ENCODE measurements at regions not wholly inside any gene's neighbourhood (a gene's known extent, or its start where the extent isn't known, plus 50 kb on each side); places are given as distances from the start of the nearest gene placed in this dataset.

DNA sequence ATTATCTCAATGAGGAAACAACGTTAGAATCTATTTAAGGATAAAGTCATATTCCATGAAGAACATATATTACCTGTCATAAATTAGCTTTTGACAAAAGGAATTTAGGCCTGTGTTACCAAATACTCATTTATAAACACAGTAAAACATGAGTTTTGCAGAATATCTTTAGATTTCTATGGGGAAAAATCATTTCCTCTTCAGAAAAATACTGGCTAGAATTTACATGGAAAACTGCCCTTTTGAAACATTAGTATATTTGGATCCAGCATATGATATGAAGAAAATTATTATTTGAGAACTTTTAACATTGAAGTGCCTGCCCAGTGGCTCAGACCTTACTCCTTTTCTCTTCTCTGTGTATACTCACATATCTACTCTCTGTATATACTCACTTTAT lies 131.4 kb upstream of the NEIL3 start:
- Histone ChIP-seq H3K4me2 (ENCODE audit: low read depth, low read length) (no peak overlapping the region), H3K27me3 (ENCODE audit: control insufficient read depth in 1 of 2, insufficient read depth in 2 of 2, low read length in 2 of 2) (no peaks in the 10 kb centered on the region), H3K27ac (ENCODE audit: extremely low read length, insufficient read depth, low read length) (no peak overlapping the region), H3K4me3 (replicated peaks in 1 of 3; ENCODE audit: insufficient read depth in 1 of 3, low read depth in 2 of 3, low read length in 3 of 3) (no peak overlapping the region), H3K4me1 (ENCODE audit: insufficient read depth, low read length) (no peaks in the 10 kb centered on the region), H2AFZ (ENCODE audit: low read length) (no peak overlapping the region), H3K79me2 (ENCODE audit: insufficient read depth, low read length) (no peaks in the 10 kb centered on the region), H4K20me1 (ENCODE audit: insufficient read depth, low read length) (no peaks in the 10 kb centered on the region), H3K9ac (ENCODE audit: insufficient read depth, low read depth, low read length) (no peak overlapping the region), H3K36me3 (replicated peaks in 1 of 2; ENCODE audit: control insufficient read depth in 1 of 2, insufficient read depth in 2 of 2, low read length in 2 of 2) (no peaks in the 10 kb centered on the region), H3K9me3 (ENCODE audit: low read length) (no peaks in the 10 kb centered on the region)
- intact Hi-C loops (cut with micrococcal nuclease; ENCODE audit: unreplicated experiment) (no loop called here), in situ Hi-C loops (cut with HindIII; ENCODE audit: extremely low pct_ligation_motif_present, low pct_unique_long_range_greater_than_20kb) (no loop called here)
- ChIA-PET CTCF (ENCODE audit: low intra/inter-chr PET ratio, low total read pairs) (no interaction called here), POLR2A (no interaction called here)
- ATAC-seq (no peak), FAIRE-seq (no peak), DNase-seq (ENCODE audit: low spot score) (no peak)
- 0% methylated on average over 1 of the region's 1 CpG for WGBS (ENCODE audit: low lambda C conversion rate)
- BruUV-seq (replicated peaks) = no TSS peak
- no peak for TF ChIP-seq CBX1 (IDR thresholded peaks at IDR 0.05; ENCODE audit: low read depth)
- no peak for TF ChIP-seq ZNF552 (CRISPR knock-in tag; IDR thresholded peaks at IDR 0.05; ENCODE audit: borderline replicate concordance)
- TF ChIP-seq ZNF337 (CRISPR knock-in tag; IDR thresholded peaks at IDR 0.05; ENCODE audit: borderline replicate concordance, low read depth) = no peak
- no peak for TF ChIP-seq KLF13 (CRISPR knock-in tag; IDR thresholded peaks at IDR 0.05)
- TF ChIP-seq ZFX (CRISPR knock-in tag; IDR thresholded peaks at IDR 0.05; ENCODE audit: low read depth) = no peak
- no peak for TF ChIP-seq CBFB (CRISPR knock-in tag; IDR thresholded peaks at IDR 0.05)
- no peak for TF ChIP-seq ZNF562 (CRISPR knock-in tag; IDR thresholded peaks at IDR 0.05; ENCODE audit: borderline replicate concordance)
- no peak for TF ChIP-seq ZNF615 (CRISPR knock-in tag; IDR thresholded peaks at IDR 0.05; ENCODE audit: borderline replicate concordance)
- TF ChIP-seq, protein P1, sequence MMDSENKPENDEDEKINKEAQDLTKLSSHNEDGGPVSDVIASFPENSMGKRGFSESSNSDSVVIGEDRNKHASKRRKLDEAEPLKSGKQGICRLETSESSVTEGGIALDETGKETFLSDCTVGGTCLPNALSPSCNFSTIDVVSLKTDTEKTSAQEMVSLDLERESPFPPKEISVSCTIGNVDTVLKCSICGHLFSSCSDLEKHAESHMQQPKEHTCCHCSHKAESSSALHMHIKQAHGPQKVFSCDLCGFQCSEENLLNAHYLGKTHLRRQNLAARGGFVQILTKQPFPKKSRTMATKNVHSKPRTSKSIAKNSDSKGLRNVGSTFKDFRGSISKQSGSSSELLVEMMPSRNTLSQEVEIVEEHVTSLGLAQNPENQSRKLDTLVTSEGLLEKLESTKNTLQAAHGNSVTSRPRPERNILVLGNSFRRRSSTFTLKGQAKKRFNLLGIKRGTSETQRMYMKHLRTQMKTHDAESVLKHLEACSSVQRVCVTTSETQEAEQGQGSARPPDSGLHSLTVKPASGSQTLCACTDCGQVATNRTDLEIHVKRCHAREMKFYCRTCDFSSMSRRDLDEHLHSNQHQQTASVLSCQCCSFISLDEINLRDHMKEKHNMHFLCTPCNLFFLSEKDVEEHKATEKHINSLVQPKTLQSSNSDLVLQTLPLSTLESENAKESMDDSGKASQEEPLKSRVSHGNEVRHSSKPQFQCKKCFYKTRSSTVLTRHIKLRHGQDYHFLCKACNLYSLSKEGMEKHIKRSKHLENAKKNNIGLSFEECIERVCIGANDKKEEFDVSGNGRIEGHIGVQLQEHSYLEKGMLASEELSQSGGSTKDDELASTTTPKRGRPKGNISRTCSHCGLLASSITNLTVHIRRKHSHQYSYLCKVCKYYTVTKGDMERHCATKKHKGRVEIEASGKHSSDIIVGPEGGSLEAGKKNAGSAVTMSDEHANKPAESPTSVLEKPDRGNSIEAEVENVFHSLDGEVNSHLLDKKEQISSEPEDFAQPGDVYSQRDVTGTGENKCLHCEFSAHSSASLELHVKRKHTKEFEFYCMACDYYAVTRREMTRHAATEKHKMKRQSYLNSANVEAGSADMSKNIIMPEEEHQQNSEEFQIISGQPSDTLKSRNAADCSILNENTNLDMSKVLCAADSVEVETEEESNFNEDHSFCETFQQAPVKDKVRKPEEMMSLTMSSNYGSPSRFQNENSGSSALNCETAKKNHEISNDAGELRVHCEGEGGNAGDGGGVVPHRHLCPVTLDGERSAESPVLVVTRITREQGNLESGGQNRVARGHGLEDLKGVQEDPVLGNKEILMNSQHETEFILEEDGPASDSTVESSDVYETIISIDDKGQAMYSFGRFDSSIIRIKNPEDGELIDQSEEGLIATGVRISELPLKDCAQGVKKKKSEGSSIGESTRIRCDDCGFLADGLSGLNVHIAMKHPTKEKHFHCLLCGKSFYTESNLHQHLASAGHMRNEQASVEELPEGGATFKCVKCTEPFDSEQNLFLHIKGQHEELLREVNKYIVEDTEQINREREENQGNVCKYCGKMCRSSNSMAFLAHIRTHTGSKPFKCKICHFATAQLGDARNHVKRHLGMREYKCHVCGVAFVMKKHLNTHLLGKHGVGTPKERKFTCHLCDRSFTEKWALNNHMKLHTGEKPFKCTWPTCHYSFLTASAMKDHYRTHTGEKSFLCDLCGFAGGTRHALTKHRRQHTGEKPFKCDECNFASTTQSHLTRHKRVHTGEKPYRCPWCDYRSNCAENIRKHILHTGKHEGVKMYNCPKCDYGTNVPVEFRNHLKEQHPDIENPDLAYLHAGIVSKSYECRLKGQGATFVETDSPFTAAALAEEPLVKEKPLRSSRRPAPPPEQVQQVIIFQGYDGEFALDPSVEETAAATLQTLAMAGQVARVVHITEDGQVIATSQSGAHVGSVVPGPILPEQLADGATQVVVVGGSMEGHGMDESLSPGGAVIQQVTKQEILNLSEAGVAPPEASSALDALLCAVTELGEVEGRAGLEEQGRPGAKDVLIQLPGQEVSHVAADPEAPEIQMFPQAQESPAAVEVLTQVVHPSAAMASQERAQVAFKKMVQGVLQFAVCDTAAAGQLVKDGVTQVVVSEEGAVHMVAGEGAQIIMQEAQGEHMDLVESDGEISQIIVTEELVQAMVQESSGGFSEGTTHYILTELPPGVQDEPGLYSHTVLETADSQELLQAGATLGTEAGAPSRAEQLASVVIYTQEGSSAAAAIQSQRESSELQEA (CRISPR knock-in tag; IDR thresholded peaks at IDR 0.05; ENCODE audit: not compliant biosample characterization) = no peak
- TF ChIP-seq SP1 (IDR thresholded peaks at IDR 0.05) = no peak
- no peak for TF ChIP-seq SP1 (CRISPR knock-in tag; IDR thresholded peaks at IDR 0.05)
- TF ChIP-seq NFIB (CRISPR knock-in tag; IDR thresholded peaks at IDR 0.05; ENCODE audit: borderline replicate concordance) = no peak
- TF ChIP-seq ARHGAP35 (CRISPR knock-in tag; IDR thresholded peaks at IDR 0.05; ENCODE audit: borderline replicate concordance) = no peak
- no peak for TF ChIP-seq SCMH1 (CRISPR knock-in tag; IDR thresholded peaks at IDR 0.05; ENCODE audit: borderline replicate concordance)
